Ovary (tissue), 7 donors: ENCODE measurements at regions not wholly inside any gene's neighbourhood (a gene's known extent, or its start where the extent isn't known, plus 50 kb on each side); places are given as distances from the start of the nearest gene placed in this dataset.

ENCODE experiments used
- DNase-seq, 5 donors: peaks; one replicate each; pipeline ENCODE4 v3.0.0-alpha.2; 2019 to 2020
- H3K27ac ChIP-seq, 2 donors: fragments of 200-600 bp; one replicate each; pipeline versions ENCODE4 v1.5.1 to v1.8.0; 2019 to 2022
- H3K27me3 ChIP-seq: fragments of 200-600 bp; one replicate; pipeline ENCODE4 v1.8.0; 2022
- H3K36me3 ChIP-seq: fragments of 200-600 bp; sonication (generic); one replicate; pipeline ENCODE4 v1.5.1; 2019
- H3K4me1 ChIP-seq: one replicate; pipeline ENCODE4 v1.8.1; 2013; ENCODE audit warnings: mild to moderate bottlenecking, moderate library complexity; ENCODE audit not compliant: insufficient read depth
- H3K4me3 ChIP-seq: fragments of 200-600 bp; sonication (generic); one replicate; pipeline ENCODE4 v1.5.1; 2017
- H3K9me3 ChIP-seq, 2 donors: fragments of 200-600 bp in 1 of 2; sonication (generic) in 1 of 2; one replicate each; pipeline versions ENCODE4 v1.5.1 to v1.8.1; 2013 to 2019; ENCODE audit warnings: mild to moderate bottlenecking in 1 of 2, moderate library complexity in 1 of 2
- EP300 ChIP-seq: sonication (generic); formaldehyde crosslinking; IDR thresholded peaks from one replicate; pipeline ENCODE4 v1.6.1; 2017; ENCODE audit warnings: antibody characterized with exemption
- POLR2A ChIP-seq: fragments of 450-650 bp; IDR thresholded peaks from one replicate; pipeline ENCODE4 v1.6.1; 2017; ENCODE audit warnings: antibody characterized with exemption, mild to moderate bottlenecking, moderate library complexity
- WGBS, 3 donors: extraction: QIAGEN DNeasy Blood & Tissue Kit in 1 of 3; methylation state at CpG; one replicate each; pipeline versions ENCODE4 v1.1.5 to v1.1.7; 2013 to 2017; 5-methylcytosine and 5-hydroxymethylcytosine counted together
- intact Hi-C, 4 donors: fragments of 100-400 bp; cut with DNase I; formaldehyde crosslinking; loops; one replicate each; pipeline versions ENCODE4 v1.11.0 to v1.15.1; 2022 to 2023
- TF ChIP-seq, protein P1 (sequence below), 3 donors: fragments of 450-650 bp in 2 of 3; fragments of 200-600 bp in 1 of 3; IDR thresholded peaks; one replicate each; pipeline versions ENCODE4 v1.5.1 to v1.8.0; 2016 to 2022; ENCODE audit warnings: antibody characterized with exemption in 3 of 3, mild to moderate bottlenecking in 1 of 3
- donor health status: DM: no; HTN: no; CAD: no; lungs with moderate emphysema.
- donor health status: DM: no; HTN: no; CAD: no.
- donor health status: Bipolar disorder and iron deficiency.
- donor health status: DM: no; HTN: no; CAD: no.
- donor health status: DM: yes; HTN: yes; CAD: no.

DNA sequence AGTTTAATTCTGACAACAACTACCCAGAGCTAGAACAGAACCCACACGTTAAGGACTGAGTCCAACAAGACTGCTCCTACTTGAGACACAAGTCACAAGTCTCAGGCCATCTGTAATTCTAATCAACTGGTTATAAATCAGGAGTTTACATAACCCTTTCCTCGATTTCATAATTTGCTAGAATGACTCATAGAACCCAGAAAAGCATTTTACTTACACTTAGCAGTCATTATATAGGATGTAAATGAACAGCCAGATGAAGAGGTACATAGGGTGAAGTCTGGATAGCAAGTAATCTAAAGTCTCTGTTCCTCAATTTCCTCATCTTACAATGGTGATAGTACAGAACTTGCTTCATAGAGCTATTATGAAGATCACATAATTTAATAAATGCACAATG lies 1018.2 kb downstream of the DIPK2A start:
- no peak for DNase-seq
- Histone ChIP-seq H3K27me3 (no peaks in the 10 kb centered on the region), H3K4me3 (no peak overlapping the region), H3K9me3 (no peaks in the 10 kb centered on the region), H3K27ac (no peak overlapping the region), H3K4me1 (no peaks in the 10 kb centered on the region), H3K36me3 (no peaks in the 10 kb centered on the region)
- TF ChIP-seq POLR2A (no peak), EP300 (no peak)
- TF ChIP-seq, protein P1, sequence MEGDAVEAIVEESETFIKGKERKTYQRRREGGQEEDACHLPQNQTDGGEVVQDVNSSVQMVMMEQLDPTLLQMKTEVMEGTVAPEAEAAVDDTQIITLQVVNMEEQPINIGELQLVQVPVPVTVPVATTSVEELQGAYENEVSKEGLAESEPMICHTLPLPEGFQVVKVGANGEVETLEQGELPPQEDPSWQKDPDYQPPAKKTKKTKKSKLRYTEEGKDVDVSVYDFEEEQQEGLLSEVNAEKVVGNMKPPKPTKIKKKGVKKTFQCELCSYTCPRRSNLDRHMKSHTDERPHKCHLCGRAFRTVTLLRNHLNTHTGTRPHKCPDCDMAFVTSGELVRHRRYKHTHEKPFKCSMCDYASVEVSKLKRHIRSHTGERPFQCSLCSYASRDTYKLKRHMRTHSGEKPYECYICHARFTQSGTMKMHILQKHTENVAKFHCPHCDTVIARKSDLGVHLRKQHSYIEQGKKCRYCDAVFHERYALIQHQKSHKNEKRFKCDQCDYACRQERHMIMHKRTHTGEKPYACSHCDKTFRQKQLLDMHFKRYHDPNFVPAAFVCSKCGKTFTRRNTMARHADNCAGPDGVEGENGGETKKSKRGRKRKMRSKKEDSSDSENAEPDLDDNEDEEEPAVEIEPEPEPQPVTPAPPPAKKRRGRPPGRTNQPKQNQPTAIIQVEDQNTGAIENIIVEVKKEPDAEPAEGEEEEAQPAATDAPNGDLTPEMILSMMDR (IDR thresholded peaks at IDR 0.05): no peak
- WGBS, 3 donors: 51 to 61% (median 54%) methylated on average over 2 of the region's 2 CpGs
- intact Hi-C loops: no loop called here

- TF ChIP-seq POLR2A (no peak), EP300 (no peak)
- TF ChIP-seq, protein P1 (IDR thresholded peaks at IDR 0.05): no peak
- intact Hi-C loops: no loop called here
- Histone ChIP-seq H3K36me3 (no peaks in the 10 kb centered on the region), H3K27me3 (no peaks in the 10 kb centered on the region), H3K4me1 (no peaks in the 10 kb centered on the region), H3K9me3 (no peaks in the 10 kb centered on the region), H3K27ac (no peak overlapping the region), H3K4me3 (no peak overlapping the region)
- WGBS, 3 donors: 82 to 100% (median 100%) methylated on average over 1 of the region's 1 CpG
- DNase-seq: no peak
Measured at GRCh38 chr3:144995856-144996255, 1024.2 kb downstream of the DIPK2A start.

DNA sequence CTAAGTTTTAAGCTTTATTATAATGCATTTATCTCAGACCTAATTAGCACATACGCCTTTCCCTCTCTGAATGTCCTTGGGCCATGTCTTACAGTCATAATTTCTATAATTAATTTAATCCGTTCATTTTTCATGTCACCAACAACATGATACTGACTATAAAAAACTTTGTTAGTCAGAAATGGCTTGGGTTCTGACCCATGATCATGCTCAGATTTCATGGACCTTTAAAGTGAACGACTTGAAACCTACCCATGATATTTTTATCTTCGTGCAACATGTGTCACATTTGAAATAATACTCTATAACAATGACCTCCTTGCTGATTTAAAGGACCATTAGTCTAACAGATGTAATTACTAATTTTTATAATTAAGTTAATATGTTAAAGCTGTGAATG lies 1033.8 kb downstream of the DIPK2A start:
- H3K27me3 ChIP-seq: no peaks in the 10 kb centered on the region
- DNase-seq: no peak
- 71 to 74% (median 73%) methylated on average over 4 of the region's 4 CpGs for WGBS, 3 donors
- no peaks in the 10 kb centered on the region for H3K9me3 ChIP-seq
- H3K4me1 ChIP-seq: no peaks in the 10 kb centered on the region
- H3K4me3 ChIP-seq: no peak overlapping the region
- no peak overlapping the region for H3K27ac ChIP-seq
- no peaks in the 10 kb centered on the region for H3K36me3 ChIP-seq
- intact Hi-C loops: no loop called here
- TF ChIP-seq EP300: no peak
- TF ChIP-seq, protein P1 (IDR thresholded peaks at IDR 0.05): no peak
- TF ChIP-seq POLR2A: no peak

GRCh38 chr3:145006271-145006670 lies 1034.6 kb downstream of the DIPK2A start:
- DNase-seq: no peak
- H3K9me3 ChIP-seq: no peaks in the 10 kb centered on the region
- no peak overlapping the region for H3K27ac ChIP-seq
- intact Hi-C loops: no loop called here
- no peaks in the 10 kb centered on the region for H3K36me3 ChIP-seq
- no peaks in the 10 kb centered on the region for H3K27me3 ChIP-seq
- WGBS, 3 donors: 49 to 57% (median 52%) methylated on average over 3 of the region's 3 CpGs
- no peak overlapping the region for H3K4me3 ChIP-seq
- TF ChIP-seq POLR2A (no peak), EP300 (no peak)
- TF ChIP-seq, protein P1 (IDR thresholded peaks at IDR 0.05): no peak
- H3K4me1 ChIP-seq: no peaks in the 10 kb centered on the region

DNA sequence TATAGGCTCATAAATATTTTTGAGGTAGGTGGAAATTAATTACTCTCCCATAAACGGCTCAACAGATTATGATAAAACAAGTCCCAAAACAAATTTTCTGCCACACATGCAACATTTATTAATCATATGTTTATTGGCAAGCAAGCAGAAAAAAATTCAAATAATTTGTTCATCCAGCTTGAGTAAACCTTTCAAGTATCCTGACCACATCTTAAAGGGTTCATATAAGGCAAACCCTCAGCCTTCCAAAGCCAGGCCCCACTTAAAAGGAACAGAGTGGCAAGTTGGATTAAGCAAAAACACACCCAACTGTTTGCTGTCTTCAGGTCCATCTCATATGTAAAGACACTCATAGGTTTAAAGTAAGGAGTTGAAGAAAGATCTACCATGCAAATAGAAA lies 1042.3 kb downstream of the DIPK2A start:
- Histone ChIP-seq H3K27ac (no peak overlapping the region), H3K4me1 (no peaks in the 10 kb centered on the region), H3K36me3 (no peaks in the 10 kb centered on the region), H3K9me3 (no peaks in the 10 kb centered on the region), H3K27me3 (no peaks in the 10 kb centered on the region), H3K4me3 (no peak overlapping the region)
- intact Hi-C loops: no loop called here
- WGBS, 3 donors: 60 to 63% (median 62%) methylated on average over 1 of the region's 1 CpG
- TF ChIP-seq, protein P1 (IDR thresholded peaks at IDR 0.05): no peak
- TF ChIP-seq POLR2A (no peak), EP300 (no peak)
- DNase-seq: no peak
